DND-41 (cell line): ENCODE measurements at regions not wholly inside any gene's neighbourhood (a gene's known extent, or its start where the extent isn't known, plus 50 kb on each side); places are given as distances from the start of the nearest gene placed in this dataset.

Experiments used
- CTCF ChIP-seq: IDR thresholded peaks from 2 replicates; pipeline ENCODE4 v1.5.1; 2012; ENCODE audit warnings: borderline replicate concordance, low read length, moderate library complexity, mild to moderate bottlenecking; ENCODE audit not compliant: poor library complexity, severe bottlenecking; ENCODE audit errors: extremely low read depth
- EZH2 ChIP-seq: IDR thresholded peaks from 3 replicates; pipeline ENCODE4 v1.6.1; 2012; ENCODE audit warnings: borderline replicate concordance, low read depth, mild to moderate bottlenecking, moderate library complexity, low read length, inconsistent platforms; ENCODE audit not compliant: severe bottlenecking

GRCh38 chr4:60945641-60946040 is 254.5 kb upstream of the ADGRL3 start:
- TF ChIP-seq CTCF, result no peak
- no peak for TF ChIP-seq EZH2
